Natural killer cell (primary cell): ENCODE measurements at regions not wholly inside any gene's neighbourhood (a gene's known extent, or its start where the extent isn't known, plus 50 kb on each side); places are given as distances from the start of the nearest gene placed in this dataset.

ENCODE experiments used
- ATAC-seq, 3 donors: fragments of 150-1000 bp in 2 of 3; fragments of 200-7000 bp in 1 of 3; cut with Tn5 transposase; 1 replicate in 1 of 3; 2 replicates in 2 of 3; pipeline ENCODE4 v1.10.0; 2021; ENCODE audit warnings: mild to moderate bottlenecking in 2 of 3, moderate library complexity in 2 of 3
- DNase-seq, 2 donors: peaks; one replicate each; pipeline versions ENCODE4 v3.0.0 to v3.0.0-alpha.2; 2013 to 2021; ENCODE audit warnings: mixed read lengths in 1 of 2
- H3K27ac ChIP-seq: one replicate; pipeline ENCODE4 v1.5.1; 2013; ENCODE audit warnings: mild to moderate bottlenecking, low read length
- H3K27me3 ChIP-seq: one replicate; pipeline ENCODE4 v1.6.1; 2013; ENCODE audit warnings: low read length; ENCODE audit not compliant: control insufficient read depth, insufficient read depth
- H3K36me3 ChIP-seq: one replicate; pipeline ENCODE4 v1.6.1; 2013; ENCODE audit warnings: low read length; ENCODE audit not compliant: control insufficient read depth, insufficient read depth
- H3K4me1 ChIP-seq: one replicate; pipeline ENCODE4 v1.6.1; 2013; ENCODE audit warnings: low read length; ENCODE audit not compliant: control insufficient read depth, insufficient read depth
- H3K4me3 ChIP-seq: one replicate; pipeline ENCODE4 v1.5.1; 2013; ENCODE audit warnings: low read length
- H3K9me3 ChIP-seq: one replicate; pipeline ENCODE4 v1.6.1; 2013; ENCODE audit warnings: low read length; ENCODE audit not compliant: control insufficient read depth, insufficient read depth
- H3K27ac Mint-ChIP-seq, 2 donors: one replicate each; pipeline ENCODE4 v1.8.0; 2022; ENCODE audit warnings: mild to moderate bottlenecking in 2 of 2, mixed read lengths in 2 of 2, moderate library complexity in 1 of 2
- H3K27me3 Mint-ChIP-seq, 2 donors: one replicate each; pipeline ENCODE4 v1.8.0; 2022; ENCODE audit warnings: low read depth in 2 of 2, mixed read lengths in 2 of 2
- H3K36me3 Mint-ChIP-seq: one replicate; pipeline ENCODE4 v1.8.0; 2022; ENCODE audit warnings: mixed read lengths
- H3K4me1 Mint-ChIP-seq, 2 donors: one replicate each; pipeline ENCODE4 v1.8.0; 2022; ENCODE audit warnings: mixed read lengths in 2 of 2
- H3K4me3 Mint-ChIP-seq: one replicate; pipeline ENCODE4 v1.8.0; 2022; ENCODE audit warnings: mild to moderate bottlenecking, moderate library complexity, mixed read lengths
- H3K9me3 Mint-ChIP-seq, 2 donors: one replicate each; pipeline ENCODE4 v1.8.0; 2022; ENCODE audit warnings: mixed read lengths in 2 of 2
- CTCF ChIP-seq: fragments of 200-600 bp; IDR thresholded peaks from one replicate; pipeline ENCODE4 v1.8.0; 2022; ENCODE audit warnings: antibody characterized with exemption
- WGBS: methylation state at CpG from one replicate; pipeline ENCODE4 v1.1.7; 2013; ENCODE audit warnings: missing lambda C conversion rate; ENCODE audit not compliant: insufficient coverage; 5-methylcytosine and 5-hydroxymethylcytosine counted together
- intact Hi-C: fragments of 100-400 bp; cut with micrococcal nuclease; formaldehyde crosslinking; loops from one replicate; pipeline ENCODE4 v1.14.2; 2022

GRCh38 chr17:13970531-13970930 lies 98.8 kb upstream of the COX10 start:
- H3K4me1 ChIP-seq = no peaks in the 10 kb centered on the region
- 97% methylated on average over 5 of the region's 5 CpGs for WGBS
- H3K36me3 ChIP-seq = no peaks in the 10 kb centered on the region
- intact Hi-C loops = no loop called here
- DNase-seq (no peak), ATAC-seq (no peak)
- H3K4me3 Mint-ChIP-seq = no peak overlapping the region
- H3K27me3 Mint-ChIP-seq = no peaks in the 10 kb centered on the region
- H3K9me3 ChIP-seq = no peaks in the 10 kb centered on the region
- no peaks in the 10 kb centered on the region for H3K27me3 ChIP-seq
- H3K9me3 Mint-ChIP-seq = no peaks in the 10 kb centered on the region
- no peak for TF ChIP-seq CTCF
- H3K27ac ChIP-seq = no peak overlapping the region
- H3K4me3 ChIP-seq = no peak overlapping the region
- peaks cover 4 to 7% of the 10 kb centered on the region in 2 donors for H3K4me1 Mint-ChIP-seq
- no peaks in the 10 kb centered on the region for H3K36me3 Mint-ChIP-seq
- H3K27ac Mint-ChIP-seq = no peak overlapping the region

- Histone ChIP-seq H3K27me3 (no peaks in the 10 kb centered on the region), H3K4me1 (no peaks in the 10 kb centered on the region), H3K36me3 (no peaks in the 10 kb centered on the region), H3K9me3 (no peaks in the 10 kb centered on the region), H3K4me3 (no peak overlapping the region), H3K27ac (no peak overlapping the region)
- Mint-ChIP-seq H3K27ac (no peak overlapping the region), H3K36me3 (no peaks in the 10 kb centered on the region), H3K4me3 (no peak overlapping the region), H3K4me1 (peaks cover 4 to 7% of the 10 kb centered on the region in 2 donors), H3K9me3 (no peaks in the 10 kb centered on the region), H3K27me3 (no peaks in the 10 kb centered on the region)
- intact Hi-C loops = no loop called here
- no peak for TF ChIP-seq CTCF
- DNase-seq = no peak
- no peak for ATAC-seq
- WGBS = 85% methylated on average over 9 of the region's 9 CpGs
Observed at GRCh38 chr17:13973960-13974651, 95.2 kb upstream of the COX10 start.

- Mint-ChIP-seq H3K9me3 (no peaks in the 10 kb centered on the region), H3K27ac (no peak overlapping the region), H3K4me3 (no peak overlapping the region), H3K36me3 (no peaks in the 10 kb centered on the region), H3K4me1 (no peaks in the 10 kb centered on the region), H3K27me3 (no peaks in the 10 kb centered on the region)
- TF ChIP-seq CTCF = no peak
- H3K27ac ChIP-seq = no peak overlapping the region
- no peaks in the 10 kb centered on the region for H3K9me3 ChIP-seq
- no peaks in the 10 kb centered on the region for H3K4me1 ChIP-seq
- H3K36me3 ChIP-seq = no peaks in the 10 kb centered on the region
- DNase-seq = no peak
- H3K27me3 ChIP-seq = no peaks in the 10 kb centered on the region
- ATAC-seq = no peak
- 100% methylated on average over 1 of the region's 1 CpG for WGBS
- intact Hi-C loops = no loop called here
- no peak overlapping the region for H3K4me3 ChIP-seq
Observed at GRCh38 chr17:13977837-13978236, 91.5 kb upstream of the COX10 start.

- H3K27ac Mint-ChIP-seq = no peak overlapping the region
- Histone ChIP-seq H3K27me3 (no peaks in the 10 kb centered on the region), H3K36me3 (no peaks in the 10 kb centered on the region), H3K4me1 (no peaks in the 10 kb centered on the region), H3K4me3 (no peak overlapping the region), H3K9me3 (no peaks in the 10 kb centered on the region), H3K27ac (no peak overlapping the region)
- H3K4me3 Mint-ChIP-seq = no peak overlapping the region
- no CpG with 5 or more reads among the region's 1 CpG for WGBS
- intact Hi-C loops = no loop called here
- H3K36me3 Mint-ChIP-seq = no peaks in the 10 kb centered on the region
- TF ChIP-seq CTCF = no peak
- no peaks in the 10 kb centered on the region for H3K27me3 Mint-ChIP-seq
- no peaks in the 10 kb centered on the region for H3K9me3 Mint-ChIP-seq
- H3K4me1 Mint-ChIP-seq = no peaks in the 10 kb centered on the region
- no peak for ATAC-seq
- no peak for DNase-seq
Observed at GRCh38 chr17:13978478-13978877, 90.8 kb upstream of the COX10 start.
